ENCODE measurements at regions not wholly inside any gene's neighbourhood (a gene's known extent, or its start where the extent isn't known, plus 50 kb on each side); places are given as distances from the start of the nearest gene placed in this dataset.

DNA sequence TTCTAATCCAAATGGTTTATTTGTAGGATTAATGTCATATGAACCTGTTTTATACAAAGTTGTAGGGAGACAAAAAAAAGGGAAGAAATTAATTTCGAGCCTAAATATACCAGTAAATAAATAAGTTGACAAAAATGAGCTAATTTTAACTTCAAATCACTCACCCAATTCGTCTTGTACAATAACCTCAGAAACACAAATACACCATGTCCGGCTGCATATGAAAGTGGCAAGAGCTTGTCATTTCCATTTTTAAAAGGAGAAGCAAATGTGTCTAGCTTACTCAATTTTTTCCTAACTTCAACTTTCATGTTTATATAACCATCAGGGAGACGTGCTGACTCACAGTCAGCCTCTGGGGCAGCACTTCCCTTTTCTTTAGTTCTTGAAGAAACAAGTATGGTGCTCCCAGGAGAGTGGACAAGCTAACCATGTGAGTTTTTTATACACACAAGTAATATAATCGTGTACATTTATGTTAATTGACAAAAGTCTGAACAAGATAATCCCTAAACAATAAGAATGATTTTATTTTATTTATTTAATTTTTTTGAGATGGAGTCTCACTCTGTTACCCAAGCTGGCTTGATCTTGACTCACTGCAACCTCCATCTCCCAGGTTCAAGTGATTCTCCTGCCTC is 55.5 kb upstream of the SGK1 start (continued):
- TF ChIP-seq, protein P1, sequence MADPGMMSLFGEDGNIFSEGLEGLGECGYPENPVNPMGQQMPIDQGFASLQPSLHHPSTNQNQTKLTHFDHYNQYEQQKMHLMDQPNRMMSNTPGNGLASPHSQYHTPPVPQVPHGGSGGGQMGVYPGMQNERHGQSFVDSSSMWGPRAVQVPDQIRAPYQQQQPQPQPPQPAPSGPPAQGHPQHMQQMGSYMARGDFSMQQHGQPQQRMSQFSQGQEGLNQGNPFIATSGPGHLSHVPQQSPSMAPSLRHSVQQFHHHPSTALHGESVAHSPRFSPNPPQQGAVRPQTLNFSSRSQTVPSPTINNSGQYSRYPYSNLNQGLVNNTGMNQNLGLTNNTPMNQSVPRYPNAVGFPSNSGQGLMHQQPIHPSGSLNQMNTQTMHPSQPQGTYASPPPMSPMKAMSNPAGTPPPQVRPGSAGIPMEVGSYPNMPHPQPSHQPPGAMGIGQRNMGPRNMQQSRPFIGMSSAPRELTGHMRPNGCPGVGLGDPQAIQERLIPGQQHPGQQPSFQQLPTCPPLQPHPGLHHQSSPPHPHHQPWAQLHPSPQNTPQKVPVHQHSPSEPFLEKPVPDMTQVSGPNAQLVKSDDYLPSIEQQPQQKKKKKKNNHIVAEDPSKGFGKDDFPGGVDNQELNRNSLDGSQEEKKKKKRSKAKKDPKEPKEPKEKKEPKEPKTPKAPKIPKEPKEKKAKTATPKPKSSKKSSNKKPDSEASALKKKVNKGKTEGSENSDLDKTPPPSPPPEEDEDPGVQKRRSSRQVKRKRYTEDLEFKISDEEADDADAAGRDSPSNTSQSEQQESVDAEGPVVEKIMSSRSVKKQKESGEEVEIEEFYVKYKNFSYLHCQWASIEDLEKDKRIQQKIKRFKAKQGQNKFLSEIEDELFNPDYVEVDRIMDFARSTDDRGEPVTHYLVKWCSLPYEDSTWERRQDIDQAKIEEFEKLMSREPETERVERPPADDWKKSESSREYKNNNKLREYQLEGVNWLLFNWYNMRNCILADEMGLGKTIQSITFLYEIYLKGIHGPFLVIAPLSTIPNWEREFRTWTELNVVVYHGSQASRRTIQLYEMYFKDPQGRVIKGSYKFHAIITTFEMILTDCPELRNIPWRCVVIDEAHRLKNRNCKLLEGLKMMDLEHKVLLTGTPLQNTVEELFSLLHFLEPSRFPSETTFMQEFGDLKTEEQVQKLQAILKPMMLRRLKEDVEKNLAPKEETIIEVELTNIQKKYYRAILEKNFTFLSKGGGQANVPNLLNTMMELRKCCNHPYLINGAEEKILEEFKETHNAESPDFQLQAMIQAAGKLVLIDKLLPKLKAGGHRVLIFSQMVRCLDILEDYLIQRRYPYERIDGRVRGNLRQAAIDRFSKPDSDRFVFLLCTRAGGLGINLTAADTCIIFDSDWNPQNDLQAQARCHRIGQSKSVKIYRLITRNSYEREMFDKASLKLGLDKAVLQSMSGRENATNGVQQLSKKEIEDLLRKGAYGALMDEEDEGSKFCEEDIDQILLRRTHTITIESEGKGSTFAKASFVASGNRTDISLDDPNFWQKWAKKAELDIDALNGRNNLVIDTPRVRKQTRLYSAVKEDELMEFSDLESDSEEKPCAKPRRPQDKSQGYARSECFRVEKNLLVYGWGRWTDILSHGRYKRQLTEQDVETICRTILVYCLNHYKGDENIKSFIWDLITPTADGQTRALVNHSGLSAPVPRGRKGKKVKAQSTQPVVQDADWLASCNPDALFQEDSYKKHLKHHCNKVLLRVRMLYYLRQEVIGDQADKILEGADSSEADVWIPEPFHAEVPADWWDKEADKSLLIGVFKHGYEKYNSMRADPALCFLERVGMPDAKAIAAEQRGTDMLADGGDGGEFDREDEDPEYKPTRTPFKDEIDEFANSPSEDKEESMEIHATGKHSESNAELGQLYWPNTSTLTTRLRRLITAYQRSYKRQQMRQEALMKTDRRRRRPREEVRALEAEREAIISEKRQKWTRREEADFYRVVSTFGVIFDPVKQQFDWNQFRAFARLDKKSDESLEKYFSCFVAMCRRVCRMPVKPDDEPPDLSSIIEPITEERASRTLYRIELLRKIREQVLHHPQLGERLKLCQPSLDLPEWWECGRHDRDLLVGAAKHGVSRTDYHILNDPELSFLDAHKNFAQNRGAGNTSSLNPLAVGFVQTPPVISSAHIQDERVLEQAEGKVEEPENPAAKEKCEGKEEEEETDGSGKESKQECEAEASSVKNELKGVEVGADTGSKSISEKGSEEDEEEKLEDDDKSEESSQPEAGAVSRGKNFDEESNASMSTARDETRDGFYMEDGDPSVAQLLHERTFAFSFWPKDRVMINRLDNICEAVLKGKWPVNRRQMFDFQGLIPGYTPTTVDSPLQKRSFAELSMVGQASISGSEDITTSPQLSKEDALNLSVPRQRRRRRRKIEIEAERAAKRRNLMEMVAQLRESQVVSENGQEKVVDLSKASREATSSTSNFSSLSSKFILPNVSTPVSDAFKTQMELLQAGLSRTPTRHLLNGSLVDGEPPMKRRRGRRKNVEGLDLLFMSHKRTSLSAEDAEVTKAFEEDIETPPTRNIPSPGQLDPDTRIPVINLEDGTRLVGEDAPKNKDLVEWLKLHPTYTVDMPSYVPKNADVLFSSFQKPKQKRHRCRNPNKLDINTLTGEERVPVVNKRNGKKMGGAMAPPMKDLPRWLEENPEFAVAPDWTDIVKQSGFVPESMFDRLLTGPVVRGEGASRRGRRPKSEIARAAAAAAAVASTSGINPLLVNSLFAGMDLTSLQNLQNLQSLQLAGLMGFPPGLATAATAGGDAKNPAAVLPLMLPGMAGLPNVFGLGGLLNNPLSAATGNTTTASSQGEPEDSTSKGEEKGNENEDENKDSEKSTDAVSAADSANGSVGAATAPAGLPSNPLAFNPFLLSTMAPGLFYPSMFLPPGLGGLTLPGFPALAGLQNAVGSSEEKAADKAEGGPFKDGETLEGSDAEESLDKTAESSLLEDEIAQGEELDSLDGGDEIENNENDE (IDR thresholded peaks at IDR 0.05; ENCODE audit: insufficient replicate concordance, low read length), result no peak
- TF ChIP-seq ZNF274 (IDR thresholded peaks at IDR 0.05; ENCODE audit: borderline replicate concordance, extremely low read depth, low read length) (no peak), POLR2A (IDR thresholded peaks at IDR 0.05; ENCODE audit: control extremely low read depth in 1 of 2, low read depth in 2 of 2, low read length in 2 of 2) (no peak), GTF2F1 (IDR thresholded peaks at IDR 0.05; ENCODE audit: borderline replicate concordance, low read depth, low read length) (no peak), RAD21 (IDR thresholded peaks at IDR 0.05 in 1 of 2, conservative IDR thresholded peaks at IDR 0.05 in 1 of 2; ENCODE audit: low read depth in 2 of 2, low read length in 2 of 2) (no peak), CBX8 (IDR thresholded peaks at IDR 0.05; ENCODE audit: borderline replicate concordance, low read depth, low read length) (no peak), KDM4A (IDR thresholded peaks at IDR 0.05; ENCODE audit: low read depth, low read length, severe bottlenecking) (no peak), BRCA1 (IDR thresholded peaks at IDR 0.05; ENCODE audit: low read depth, low read length) (no peak)
- TF ChIP-seq, protein P2, sequence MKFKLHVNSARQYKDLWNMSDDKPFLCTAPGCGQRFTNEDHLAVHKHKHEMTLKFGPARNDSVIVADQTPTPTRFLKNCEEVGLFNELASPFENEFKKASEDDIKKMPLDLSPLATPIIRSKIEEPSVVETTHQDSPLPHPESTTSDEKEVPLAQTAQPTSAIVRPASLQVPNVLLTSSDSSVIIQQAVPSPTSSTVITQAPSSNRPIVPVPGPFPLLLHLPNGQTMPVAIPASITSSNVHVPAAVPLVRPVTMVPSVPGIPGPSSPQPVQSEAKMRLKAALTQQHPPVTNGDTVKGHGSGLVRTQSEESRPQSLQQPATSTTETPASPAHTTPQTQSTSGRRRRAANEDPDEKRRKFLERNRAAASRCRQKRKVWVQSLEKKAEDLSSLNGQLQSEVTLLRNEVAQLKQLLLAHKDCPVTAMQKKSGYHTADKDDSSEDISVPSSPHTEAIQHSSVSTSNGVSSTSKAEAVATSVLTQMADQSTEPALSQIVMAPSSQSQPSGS (IDR thresholded peaks at IDR 0.05; ENCODE audit: low read length), result no peak
